ENCODE measurements at regions not wholly inside any gene's neighbourhood (a gene's known extent, or its start where the extent isn't known, plus 50 kb on each side); places are given as distances from the start of the nearest gene placed in this dataset.

DNA sequence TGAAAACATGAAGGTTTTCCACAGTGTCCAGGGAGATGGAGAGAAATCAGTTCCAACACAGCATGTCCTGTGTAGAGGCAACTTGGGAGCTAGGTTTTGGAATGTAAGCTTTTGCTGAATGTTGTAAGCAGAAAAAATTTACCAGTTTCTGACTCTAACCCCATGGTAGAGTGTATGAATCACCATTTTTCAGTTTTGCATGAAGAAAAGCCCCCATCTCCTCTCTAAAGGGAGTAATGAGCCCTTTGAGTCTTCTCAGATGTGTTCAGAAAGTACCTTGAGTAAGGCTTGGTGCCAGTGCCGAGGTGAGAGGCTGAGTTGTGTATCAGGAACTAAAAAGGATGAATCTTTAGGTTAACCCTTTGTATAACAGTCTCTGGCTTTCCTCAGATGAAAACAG lies 96.2 kb downstream of the ADRB2 start:
- no peak overlapping the region for H3K4me3 Mint-ChIP-seq
- no peaks in the 10 kb centered on the region for H3K4me1 Mint-ChIP-seq (ENCODE audit: unreplicated experiment)
- H3K27ac Mint-ChIP-seq = no peak overlapping the region
- no peak for DNase-seq (ENCODE audit: extremely low spot score, unreplicated experiment)
- H3K27me3 Mint-ChIP-seq = peaks cover 22% of the 10 kb centered on the region
- H3K9me3 Mint-ChIP-seq = no peaks in the 10 kb centered on the region
- no peaks in the 10 kb centered on the region for H3K36me3 Mint-ChIP-seq
- TF ChIP-seq, protein P1, sequence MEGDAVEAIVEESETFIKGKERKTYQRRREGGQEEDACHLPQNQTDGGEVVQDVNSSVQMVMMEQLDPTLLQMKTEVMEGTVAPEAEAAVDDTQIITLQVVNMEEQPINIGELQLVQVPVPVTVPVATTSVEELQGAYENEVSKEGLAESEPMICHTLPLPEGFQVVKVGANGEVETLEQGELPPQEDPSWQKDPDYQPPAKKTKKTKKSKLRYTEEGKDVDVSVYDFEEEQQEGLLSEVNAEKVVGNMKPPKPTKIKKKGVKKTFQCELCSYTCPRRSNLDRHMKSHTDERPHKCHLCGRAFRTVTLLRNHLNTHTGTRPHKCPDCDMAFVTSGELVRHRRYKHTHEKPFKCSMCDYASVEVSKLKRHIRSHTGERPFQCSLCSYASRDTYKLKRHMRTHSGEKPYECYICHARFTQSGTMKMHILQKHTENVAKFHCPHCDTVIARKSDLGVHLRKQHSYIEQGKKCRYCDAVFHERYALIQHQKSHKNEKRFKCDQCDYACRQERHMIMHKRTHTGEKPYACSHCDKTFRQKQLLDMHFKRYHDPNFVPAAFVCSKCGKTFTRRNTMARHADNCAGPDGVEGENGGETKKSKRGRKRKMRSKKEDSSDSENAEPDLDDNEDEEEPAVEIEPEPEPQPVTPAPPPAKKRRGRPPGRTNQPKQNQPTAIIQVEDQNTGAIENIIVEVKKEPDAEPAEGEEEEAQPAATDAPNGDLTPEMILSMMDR (conservative IDR thresholded peaks at IDR 0.05) = no peak

DNA sequence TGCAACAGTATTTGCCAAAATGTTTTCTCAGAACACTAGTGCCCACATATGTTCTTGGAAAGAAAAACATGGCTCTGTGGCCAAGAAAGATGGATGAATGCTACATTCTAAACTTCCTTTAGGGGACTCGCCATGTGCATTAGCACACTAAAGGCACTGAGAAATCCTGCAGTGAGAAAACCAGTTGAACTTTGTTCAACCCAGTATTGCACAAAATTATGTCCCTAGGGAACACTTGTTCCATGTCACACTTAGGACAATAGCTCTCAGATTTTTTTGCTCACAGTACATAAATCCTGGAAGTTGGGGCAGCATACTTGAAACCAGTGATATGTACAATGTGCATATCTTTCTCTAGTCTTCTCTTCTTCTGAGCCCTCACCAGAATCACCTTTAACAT lies 96.6 kb downstream of the ADRB2 start:
- no peak overlapping the region for H3K4me3 Mint-ChIP-seq
- H3K36me3 Mint-ChIP-seq = no peaks in the 10 kb centered on the region
- peaks cover 22% of the 10 kb centered on the region for H3K27me3 Mint-ChIP-seq
- no peaks in the 10 kb centered on the region for H3K4me1 Mint-ChIP-seq (ENCODE audit: unreplicated experiment)
- H3K9me3 Mint-ChIP-seq = no peaks in the 10 kb centered on the region
- TF ChIP-seq, protein P1 (conservative IDR thresholded peaks at IDR 0.05) = no peak
- DNase-seq (ENCODE audit: extremely low spot score, unreplicated experiment) = no peak
- no peak overlapping the region for H3K27ac Mint-ChIP-seq

DNA sequence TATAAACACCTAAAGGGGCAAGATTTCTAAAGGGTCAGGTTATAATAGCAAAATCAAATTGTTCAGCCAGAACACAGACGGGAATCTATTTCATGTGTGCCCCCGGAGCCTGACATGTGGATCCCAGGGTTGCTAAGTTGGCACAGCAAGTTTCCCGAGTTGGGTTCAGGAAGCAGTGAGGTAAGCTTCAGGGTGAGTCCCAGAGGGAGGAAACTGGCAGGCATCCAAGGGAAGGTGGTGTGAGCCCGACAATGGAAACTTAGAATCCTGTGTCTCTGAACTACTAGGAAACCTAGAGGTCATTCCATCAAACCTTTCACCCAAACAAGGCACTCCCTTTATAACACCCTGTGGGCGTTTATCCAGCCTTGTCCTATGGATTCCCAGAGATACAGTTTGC lies 98.4 kb downstream of the ADRB2 start:
- DNase-seq (ENCODE audit: extremely low spot score, unreplicated experiment) = no peak
- Mint-ChIP-seq H3K36me3 (no peaks in the 10 kb centered on the region), H3K27ac (no peak overlapping the region), H3K4me1 (ENCODE audit: unreplicated experiment) (no peaks in the 10 kb centered on the region), H3K9me3 (no peaks in the 10 kb centered on the region), H3K27me3 (peaks cover 22% of the 10 kb centered on the region), H3K4me3 (no peak overlapping the region)
- TF ChIP-seq, protein P1 (conservative IDR thresholded peaks at IDR 0.05) = no peak

DNA sequence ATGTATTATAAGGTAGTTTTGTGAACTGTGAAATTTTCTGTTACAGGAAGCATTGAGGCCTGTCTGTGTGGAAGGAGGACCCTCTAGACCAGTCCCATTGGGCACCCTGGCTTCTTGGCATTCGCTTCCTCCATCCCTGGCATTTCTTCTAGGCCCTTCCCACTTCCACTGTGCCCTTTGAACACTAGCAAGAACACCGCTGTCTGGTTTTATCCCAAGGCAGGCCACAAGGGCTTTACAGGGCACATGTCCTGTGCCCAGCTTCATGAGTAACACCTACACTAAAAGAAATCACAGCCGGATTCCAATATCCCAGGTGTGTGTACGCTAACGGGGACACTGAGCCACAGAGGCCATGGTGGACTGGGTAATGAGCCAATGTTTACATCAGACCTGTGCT lies 99.8 kb downstream of the ADRB2 start:
- no peak overlapping the region for H3K4me3 Mint-ChIP-seq
- no peaks in the 10 kb centered on the region for H3K4me1 Mint-ChIP-seq (ENCODE audit: unreplicated experiment)
- DNase-seq (ENCODE audit: extremely low spot score, unreplicated experiment) = no peak
- H3K27ac Mint-ChIP-seq = no peak overlapping the region
- no peaks in the 10 kb centered on the region for H3K9me3 Mint-ChIP-seq
- peaks cover 20% of the 10 kb centered on the region for H3K27me3 Mint-ChIP-seq
- TF ChIP-seq, protein P1 (conservative IDR thresholded peaks at IDR 0.05) = no peak
- no peaks in the 10 kb centered on the region for H3K36me3 Mint-ChIP-seq

DNA sequence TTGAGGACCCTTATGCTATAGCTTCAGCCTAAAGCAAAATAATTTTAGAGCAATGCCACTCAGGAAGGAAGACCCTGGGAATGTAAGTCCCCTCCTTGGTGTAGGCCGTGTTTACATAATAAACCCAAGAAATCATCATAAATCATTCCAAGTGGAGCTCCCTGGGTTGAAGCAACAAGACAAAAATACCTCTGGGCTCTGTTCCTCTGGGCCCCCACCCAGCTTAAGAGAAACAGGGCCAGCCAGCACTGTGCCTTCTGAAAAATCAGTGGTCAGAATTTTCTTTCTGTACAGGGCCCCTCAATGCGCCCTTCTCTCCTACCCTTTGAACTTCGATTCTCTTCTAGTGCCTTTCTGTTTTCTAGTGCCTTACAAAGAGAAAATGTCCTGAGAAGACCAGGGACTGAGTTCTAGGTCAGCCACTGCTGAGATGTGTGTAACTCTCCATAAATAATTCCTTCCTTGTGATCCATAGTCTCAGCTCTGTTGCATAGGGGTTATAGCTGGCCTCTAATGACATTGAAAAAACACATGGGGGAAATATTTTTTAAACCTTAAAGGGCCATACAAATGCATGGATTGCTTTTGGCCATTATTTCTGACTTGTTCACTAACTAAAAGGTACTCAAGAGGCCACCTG lies 101.0 kb downstream of the ADRB2 start:
- Mint-ChIP-seq H3K27ac (no peak overlapping the region), H3K9me3 (no peaks in the 10 kb centered on the region), H3K27me3 (peaks cover 20% of the 10 kb centered on the region), H3K4me1 (ENCODE audit: unreplicated experiment) (peaks cover 2% of the 10 kb centered on the region), H3K36me3 (no peaks in the 10 kb centered on the region), H3K4me3 (no peak overlapping the region)
- TF ChIP-seq, protein P1 (conservative IDR thresholded peaks at IDR 0.05) = no peak
- DNase-seq (ENCODE audit: extremely low spot score, unreplicated experiment) = no peak

DNA sequence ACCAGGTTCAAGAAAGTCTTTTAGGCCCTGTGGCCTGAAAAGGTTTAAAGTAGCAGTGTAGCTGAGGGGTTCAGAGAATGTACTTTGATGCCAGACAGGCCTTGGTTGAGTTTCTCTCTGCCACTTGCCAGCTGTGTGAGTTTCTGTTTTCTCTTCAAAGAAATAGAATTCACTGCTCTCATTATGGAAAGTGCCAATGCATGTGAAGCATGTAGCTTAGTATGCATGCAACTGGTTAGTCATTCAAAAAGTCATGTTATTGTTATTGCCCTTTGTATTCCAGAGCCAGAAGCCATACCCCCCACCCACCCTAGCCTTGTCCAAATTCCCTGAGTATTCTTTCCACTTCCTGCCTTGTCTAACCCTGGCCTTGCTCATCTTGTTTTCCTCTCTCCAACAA lies 101.7 kb downstream of the ADRB2 start:
- Mint-ChIP-seq H3K27me3 (peaks cover 17% of the 10 kb centered on the region), H3K4me3 (no peak overlapping the region)

More for the DNA sequence above, 101.7 kb downstream of the ADRB2 start:
- Mint-ChIP-seq H3K9me3 (no peaks in the 10 kb centered on the region), H3K36me3 (no peaks in the 10 kb centered on the region), H3K4me1 (ENCODE audit: unreplicated experiment) (peaks cover 3% of the 10 kb centered on the region), H3K27ac (no peak overlapping the region)
- DNase-seq (ENCODE audit: extremely low spot score, unreplicated experiment) = no peak
- TF ChIP-seq, protein P1 (conservative IDR thresholded peaks at IDR 0.05) = no peak
